GM11168 (cell line): ENCODE measurements at regions not wholly inside any gene's neighbourhood (a gene's known extent, or its start where the extent isn't known, plus 50 kb on each side); places are given as distances from the start of the nearest gene placed in this dataset.
"Not testable (repeated sequence)": the region's sequence is repeated elsewhere in the genome, so short reads cannot be mapped to it uniquely, and the experiment has no call there.

ENCODE experiments used
- in situ Hi-C: fragments of 300-500 bp; cut with MboI; formaldehyde crosslinking; loops from one replicate; pipeline ENCODE4 v1.12.0; 2022; ENCODE audit warnings: low sequenced_read_pairs; ENCODE audit not compliant: unreplicated experiment

DNA sequence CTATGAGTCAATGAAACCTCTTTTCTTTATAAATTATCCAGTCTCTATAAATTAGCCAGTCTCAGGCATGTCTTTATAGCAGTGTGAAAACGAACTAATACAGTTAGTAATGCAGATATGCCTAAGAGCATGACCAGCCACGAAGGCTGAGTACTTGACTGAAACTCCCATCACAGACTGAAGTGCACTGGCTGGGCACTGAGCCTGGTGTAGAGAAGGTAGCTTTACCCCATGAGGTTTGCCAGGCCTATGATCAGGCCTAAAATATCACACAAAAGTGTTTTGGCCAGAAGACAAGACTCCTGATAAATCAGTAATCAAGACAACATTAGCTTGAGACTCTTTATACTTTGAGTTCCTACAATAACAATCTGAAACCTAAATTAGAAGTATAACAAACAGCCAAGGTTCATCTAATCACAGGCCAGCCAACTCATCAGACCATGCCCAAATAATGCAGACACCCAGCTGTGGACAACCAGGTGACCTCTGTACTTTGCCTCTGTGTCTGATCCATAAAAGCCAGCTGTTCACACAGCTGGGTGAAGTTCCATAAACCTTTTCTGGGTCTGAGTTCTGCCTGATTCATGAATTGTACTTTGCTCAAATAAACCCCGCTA is 771.8 kb upstream of the SLITRK1 start:
- in situ Hi-C loops: no loop called here

DNA sequence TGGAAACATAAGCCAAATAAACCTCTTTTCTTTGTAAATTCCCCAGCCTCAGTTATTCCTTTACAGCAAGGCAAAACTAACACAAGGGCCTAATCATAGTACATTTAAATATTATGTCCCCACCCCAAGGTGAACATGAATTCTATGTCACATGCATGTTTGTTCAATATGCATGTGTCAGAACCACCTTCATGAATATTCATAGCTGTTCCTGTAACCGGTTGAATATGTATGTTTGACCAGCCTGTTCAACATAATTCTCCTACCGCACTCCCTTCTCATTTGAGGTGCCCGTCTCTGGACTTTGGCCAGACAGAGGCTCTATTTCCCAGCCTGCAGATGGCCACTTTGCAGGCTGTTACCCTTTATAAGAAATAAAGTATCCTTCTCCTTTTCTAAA is 769.4 kb upstream of the SLITRK1 start:
- in situ Hi-C loops: no loop called here

DNA sequence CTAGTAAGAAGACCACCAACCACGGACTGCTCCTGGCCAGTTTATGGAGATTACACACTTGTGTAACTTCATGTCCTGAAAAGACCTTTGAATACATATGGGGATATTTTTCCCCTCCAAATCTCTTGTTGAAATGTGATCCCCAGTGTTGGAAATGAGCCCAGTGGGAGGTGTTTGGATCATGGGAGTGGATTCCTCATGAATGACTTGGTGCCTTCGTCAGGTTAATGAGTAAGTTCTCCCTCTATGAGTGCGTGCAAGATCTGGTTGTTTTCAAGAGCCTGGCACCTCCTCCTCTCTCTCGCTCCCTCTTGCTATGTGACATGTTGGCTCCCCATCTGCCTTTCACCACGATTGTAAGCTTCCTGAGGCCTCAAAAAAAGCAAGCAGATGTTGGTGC is 769.0 kb upstream of the SLITRK1 start:
- in situ Hi-C loops: no loop called here

DNA sequence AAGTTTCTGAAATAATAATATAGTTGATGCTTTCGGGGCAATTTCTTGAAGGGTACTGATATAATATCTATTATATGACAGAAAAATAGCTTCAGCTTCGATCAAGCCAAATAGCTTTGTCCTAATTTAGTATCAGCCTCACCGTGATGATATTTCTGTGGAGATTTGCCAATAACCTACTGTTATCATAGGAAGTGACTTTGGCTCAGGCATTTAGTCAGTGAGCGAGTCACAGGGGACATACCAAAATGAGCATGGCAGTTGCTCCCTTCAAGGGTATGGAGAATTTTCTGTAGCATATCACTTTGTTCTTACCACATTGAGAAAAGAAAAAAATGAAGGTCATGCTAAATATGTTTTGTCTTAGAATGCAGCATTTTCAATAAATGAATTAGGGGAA is 767.6 kb upstream of the SLITRK1 start:
- in situ Hi-C loops: no loop called here

DNA sequence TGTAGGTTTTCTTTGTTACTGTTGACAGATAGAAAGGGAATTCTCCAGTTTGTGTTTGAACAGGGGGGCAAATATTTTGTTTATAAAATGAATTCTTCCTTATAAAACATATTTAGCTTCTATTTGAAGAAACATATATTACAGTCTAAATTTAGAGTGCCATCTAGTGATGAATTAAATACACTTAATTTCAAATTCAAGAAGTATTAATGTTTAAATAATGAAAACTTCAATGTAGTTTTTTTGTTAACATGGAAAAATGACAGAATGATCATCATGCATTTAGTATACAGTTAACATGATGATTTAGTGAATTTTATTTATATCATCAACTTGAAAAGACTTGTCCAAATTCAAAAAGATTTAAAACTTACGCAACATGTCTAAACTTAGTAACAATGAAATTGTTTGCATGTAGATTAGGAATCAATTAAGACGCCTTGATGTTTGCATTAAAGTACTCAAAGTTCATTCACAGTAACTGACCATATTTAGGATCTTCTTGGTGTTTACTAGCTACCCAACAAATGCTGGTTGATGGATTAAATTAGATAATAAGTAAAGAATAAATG is 765.9 kb upstream of the SLITRK1 start:
- in situ Hi-C loops: no loop called here

DNA sequence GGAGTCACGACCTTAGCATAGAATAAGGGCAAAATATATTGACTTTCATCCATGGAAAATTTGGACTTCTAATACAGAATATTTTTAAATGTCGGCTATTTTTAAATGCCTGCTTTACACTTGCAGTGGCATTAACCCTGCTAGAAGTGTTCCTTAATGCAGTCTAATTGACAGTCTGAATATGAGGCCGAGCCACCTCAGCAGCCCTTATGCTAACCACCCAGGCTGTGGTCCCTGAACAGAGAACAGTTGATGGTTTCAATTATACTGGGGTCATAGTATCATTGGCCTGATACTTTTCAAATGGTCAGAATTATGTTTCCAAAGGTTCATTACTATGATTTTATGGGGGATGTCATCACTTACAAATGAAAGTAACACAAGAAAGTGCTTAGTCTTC is 764.7 kb upstream of the SLITRK1 start:
- in situ Hi-C loops: no loop called here

DNA sequence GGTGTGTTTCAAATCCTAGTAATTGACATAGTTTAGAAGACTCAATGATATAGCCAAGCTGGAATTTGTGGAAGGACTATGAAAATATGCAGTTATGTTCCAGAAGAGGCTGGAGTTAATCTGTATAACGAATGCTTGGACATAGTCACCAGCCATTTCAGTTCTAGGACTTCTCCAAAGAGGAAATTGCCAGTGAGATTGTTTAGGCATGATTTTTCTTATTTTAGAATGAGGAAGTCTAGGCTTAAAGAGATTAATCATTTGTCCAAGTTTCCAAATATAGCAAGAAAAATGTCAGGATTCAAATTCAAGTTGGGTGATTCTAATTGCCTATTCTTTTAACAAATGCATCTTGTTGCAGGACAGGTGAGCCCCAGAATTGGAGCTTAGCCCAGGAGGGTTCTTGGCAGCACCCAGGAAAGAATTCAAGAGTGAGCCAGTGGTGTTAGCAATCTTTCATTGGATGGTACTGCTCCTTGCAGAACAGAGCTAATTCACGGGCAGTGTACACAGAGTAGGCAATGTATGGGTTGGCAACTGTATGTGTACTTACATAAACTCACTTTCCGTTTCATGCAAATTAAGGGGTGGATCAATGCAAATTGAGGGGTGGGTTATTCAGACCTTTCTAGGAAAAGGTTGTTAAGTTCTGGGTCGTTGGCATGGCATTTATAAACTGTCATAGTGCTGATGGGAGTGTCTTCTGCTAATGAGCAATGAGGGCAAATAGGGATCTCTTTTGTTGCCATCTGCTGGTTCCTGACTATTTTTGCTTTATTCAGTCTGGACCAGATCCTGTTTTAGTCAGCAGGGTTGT is 763.1 kb upstream of the SLITRK1 start:
- in situ Hi-C loops: no loop called here

DNA sequence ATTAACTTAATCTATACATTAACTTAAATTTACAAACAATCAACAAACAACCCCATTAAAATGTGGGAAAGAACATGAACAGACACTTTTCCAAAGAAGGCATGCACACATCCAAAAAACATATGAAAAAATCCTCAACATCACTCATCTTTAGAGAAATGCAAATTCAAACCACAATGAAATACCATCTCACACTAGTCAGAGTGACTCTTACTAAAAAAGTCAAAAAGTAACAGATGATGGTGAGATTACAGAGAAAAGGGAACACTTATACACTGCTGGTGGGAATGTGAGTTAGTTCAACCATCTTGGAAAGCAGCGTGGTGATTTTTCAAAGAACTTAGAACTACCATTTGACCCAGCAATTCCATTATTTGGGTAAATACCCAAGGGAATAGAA is 759.2 kb upstream of the SLITRK1 start:
- in situ Hi-C loops: no loop called here

DNA sequence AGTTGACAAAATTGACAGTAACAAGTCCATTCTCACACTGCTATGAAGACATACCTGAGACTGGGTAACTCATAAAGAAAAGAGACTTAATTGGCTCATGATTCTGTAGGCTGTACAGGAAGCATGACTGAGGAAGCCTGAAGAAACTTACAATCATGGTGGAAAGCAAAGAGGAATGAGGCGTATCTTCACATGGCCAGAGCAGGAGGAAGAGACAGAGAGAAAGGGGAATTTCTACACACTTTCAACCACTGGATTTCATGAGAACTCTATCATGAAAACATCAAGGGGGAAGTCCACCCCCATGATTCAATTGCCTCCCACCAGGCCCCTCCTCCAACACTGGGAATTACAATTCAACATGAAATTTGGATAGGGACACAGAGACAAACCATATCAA is 758.4 kb upstream of the SLITRK1 start:
- in situ Hi-C loops: no loop called here

DNA sequence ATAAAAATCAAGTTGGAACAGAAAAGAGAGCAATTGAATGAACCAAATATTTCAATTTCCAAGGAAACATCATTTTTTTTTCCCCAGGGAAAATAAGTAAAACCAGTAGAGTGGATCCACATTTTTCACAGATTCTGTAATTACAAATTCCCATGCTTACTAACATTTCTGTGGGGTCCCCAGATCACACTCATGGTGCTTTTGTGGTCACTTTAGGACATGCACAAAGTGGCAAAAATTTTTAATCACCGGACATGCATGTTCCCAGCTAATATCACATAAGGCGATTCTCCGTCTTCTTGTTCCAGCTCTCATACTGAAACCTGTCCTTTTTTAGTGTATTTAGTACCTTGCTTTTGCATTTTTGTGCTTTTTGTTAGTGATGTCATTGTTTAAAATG is 748.2 kb upstream of the SLITRK1 start:
- in situ Hi-C loops: no loop called here

DNA sequence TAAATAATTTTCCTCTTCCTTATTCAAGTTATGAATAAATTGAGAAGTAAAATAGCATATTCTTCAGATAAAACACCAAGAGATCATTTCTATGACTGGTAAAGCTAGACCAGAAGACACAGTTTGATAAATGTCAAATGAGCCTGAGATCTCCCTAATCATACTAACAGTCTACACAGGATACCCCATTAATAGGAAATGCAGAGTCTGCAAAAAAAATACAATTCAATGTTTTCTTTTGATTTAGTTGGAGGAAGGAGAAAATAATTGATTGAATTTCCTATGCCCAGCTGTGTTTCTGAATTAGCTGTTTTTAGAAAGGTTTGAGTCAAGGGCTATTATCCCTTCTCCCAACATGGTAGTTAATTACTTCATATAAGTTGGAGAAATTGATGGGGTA is 734.6 kb upstream of the SLITRK1 start:
- in situ Hi-C loops: no loop called here

DNA sequence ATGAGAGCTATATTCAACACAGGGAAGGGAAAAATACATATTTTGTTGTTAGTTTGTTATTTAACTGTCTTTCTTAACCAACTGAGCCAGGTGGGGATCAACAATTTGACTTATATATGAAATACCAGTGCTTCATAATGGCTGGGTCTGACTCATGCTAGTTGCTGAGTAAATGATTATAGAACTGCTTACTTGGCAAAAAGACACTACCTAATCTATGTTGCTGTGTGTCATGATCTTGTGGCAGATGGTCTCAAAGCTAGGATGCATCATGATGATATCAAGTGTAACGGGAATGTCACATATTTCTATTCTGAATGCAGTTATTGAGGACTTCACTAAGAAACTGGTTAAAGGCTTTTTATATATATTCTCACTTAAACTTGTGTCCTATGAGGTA is 727.4 kb upstream of the SLITRK1 start:
- in situ Hi-C loops: no loop called here

DNA sequence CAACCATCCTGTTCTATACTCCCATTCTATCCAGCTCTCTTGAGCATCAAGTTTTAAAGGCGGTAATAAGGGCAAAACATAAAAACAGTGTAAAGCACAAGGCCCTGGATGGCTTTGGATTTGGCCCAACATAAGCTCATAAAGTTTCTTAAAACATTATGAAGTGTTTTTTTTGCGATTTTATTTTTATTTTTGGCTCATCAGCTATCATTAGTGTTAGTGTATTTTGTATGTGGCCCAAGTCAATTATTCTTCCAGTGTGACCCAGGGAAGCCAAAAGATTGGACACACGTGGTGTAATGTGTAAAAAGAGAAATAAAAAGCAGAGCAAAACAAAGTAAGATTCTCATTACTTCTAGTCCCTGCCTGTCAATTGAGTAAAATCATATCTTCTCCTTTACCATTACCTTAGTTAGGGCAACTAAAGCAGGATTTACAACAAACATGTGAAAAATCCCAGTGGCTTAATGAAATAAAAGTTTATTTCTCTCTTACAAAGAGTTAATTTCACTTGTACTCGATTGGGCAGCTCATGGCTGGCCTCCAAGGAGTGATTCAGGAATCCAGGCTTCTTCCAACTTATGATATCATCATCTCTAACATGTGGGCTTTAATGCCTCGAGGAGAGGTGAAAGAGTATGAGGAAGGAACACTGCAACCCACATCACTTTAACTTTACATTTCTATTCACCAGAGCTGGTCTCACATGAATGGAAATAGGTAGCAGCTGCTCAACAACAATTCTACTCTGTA is 725.2 kb upstream of the SLITRK1 start:
- in situ Hi-C loops: no loop called here

DNA sequence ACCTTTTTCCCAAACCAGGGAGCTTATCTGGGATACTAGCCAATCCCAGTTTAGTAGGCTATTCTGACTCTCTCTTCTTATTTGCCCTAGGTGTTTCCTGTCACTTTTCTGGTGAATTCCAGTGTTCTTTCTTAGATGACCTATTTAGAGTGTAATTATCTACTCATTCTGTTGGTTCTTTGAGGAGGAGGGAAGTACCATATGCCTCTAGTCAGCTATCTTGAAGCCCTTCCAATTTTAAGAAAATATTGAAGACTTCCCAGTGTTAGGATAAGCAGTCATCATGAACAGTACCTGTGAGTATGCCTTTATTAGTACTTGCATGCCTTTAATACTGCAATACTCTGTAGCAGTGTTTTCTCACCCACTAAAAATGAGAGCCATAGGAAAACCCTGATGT is 724.3 kb upstream of the SLITRK1 start:
- in situ Hi-C loops: no loop called here

DNA sequence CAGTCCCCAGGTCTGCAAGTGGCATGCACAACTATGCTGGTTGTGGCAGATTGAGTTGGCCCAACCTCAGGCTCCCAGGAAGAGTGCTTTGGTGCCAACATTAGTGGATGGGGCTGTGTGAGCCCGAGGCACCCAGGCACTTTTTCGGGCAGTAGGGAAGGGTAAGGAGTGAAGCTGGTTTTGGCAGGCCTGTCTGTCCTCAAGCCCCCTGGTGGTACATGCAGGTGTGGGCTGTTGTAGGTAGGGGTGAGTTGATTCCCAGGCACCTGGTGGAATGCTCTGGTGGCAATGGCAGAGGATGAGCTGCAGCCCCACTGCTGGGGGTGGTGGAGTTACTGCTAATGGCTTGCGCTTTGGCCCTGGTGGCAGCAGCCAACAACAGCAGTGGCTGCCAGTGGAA is 723.7 kb upstream of the SLITRK1 start:
- in situ Hi-C loops: no loop called here

DNA sequence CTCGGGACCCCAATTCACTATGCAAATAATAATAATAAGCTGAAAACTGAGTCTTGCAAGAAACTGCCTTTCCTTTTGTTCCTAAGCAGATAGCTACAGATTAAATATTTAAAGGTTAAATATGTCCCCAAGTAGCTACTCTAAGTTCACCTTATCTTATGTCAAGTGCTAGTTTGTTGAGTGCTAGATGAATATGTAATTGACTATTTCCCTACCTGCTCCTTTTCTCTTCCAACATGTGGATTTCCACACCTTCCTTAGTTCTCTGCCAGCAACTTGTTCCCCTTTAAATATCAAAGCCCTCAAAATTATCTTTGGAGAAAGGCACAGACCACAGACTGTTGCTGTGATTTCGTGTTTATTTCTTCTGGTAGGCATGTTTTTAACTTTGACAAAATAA is 709.2 kb upstream of the SLITRK1 start:
- in situ Hi-C loops: no loop called here

DNA sequence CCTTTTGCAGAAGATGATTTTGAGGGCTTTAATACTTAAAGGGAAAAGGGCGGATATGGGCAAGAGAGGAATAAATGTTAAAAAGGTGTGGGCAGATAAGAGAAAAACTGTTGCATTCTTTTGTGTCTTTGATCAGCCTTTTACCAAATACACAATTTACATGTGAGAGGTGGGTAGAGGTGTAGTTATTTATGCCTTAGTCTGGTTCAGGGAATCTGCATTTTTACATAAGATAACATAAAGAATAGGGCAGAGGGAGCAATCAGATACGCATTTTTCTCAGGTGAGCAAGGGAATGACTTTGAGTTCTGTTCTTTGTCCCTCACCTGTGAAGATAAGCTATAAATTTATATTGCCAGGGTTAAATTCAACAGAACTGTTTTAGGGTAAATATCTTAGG is 708.4 kb upstream of the SLITRK1 start:
- in situ Hi-C loops: no loop called here

DNA sequence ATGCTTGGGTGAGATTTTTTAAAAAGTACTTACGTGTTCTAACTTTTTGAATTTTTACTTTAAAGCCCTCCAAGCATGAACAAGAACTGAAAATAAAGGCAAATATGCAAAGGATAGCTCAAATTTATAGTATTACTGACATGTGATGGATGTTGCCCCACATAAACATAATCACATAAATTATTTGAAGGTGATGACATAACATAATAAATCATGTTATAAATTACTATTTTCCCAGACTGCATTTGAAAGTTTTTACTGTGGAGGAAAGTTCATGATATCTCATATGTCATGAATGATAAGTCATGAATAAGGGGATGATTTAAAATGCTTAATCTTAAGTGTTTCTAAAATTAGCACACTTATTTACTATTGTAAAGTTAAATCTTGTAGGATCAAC is 705.7 kb upstream of the SLITRK1 start:
- in situ Hi-C loops: no loop called here

DNA sequence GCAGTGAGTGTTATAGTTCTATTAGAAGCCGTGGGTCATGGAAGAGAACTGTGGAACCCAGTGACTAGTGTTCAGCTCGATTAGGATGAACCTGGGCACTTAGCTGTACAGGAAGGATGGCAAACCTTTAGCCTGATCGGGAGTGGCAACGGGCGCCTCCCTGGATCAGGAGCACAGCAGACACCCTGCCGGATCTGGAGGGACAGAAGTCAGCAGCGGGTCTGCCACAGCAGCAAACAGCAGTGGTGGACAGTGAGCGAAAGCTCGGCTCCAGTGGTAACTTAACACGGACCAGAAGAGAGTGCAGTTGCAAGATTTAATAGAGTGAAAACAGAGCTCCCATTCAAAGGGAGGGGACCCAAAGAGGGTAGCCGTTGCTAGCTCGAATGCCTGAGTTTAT is 697.6 kb upstream of the SLITRK1 start:
- in situ Hi-C loops: not testable (repeated sequence)

DNA sequence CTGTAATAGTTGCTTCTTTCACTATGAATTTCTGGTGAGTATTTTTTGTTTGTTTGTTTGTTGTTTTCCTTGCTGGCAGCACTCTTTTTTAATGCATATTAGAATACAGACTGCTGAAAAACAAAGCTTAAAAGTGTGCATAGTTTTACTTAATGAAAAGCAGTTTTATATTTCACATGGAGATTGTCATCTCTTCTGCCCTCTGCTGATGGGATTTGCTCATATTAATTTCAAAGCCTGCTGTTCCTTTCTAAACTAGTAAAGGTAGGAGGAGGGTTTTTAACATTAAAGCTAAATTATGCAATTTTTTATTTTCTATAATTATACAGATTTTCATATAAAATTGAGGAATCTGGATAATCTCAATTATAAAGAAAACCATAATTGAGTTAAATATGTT is 692.6 kb upstream of the SLITRK1 start:
- in situ Hi-C loops: no loop called here

DNA sequence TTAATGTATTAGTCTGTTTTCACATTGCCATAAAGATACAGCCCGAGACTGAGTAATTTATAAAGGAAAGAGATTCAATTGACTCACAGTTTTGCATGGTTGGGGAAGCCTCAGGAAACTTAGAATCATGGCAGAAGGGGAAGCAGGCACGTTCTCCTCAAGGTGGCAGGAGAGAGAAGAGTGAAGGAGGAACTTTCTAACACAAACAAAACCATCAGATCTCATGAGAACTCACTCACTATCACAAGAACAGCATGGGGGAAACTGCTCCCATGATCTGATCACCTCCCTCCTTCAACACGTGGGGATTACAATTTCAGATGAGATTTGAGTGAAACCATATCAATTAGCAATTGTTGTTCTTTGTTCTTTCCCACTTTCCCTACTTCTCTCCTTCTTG is 689.0 kb upstream of the SLITRK1 start:
- in situ Hi-C loops: no loop called here
